ACHN (cell line): ENCODE measurements at regions not wholly inside any gene's neighbourhood (a gene's known extent, or its start where the extent isn't known, plus 50 kb on each side); places are given as distances from the start of the nearest gene placed in this dataset.

ENCODE experiments used
- DNase-seq: peaks from one replicate; pipeline ENCODE4 v3.0.0-alpha.2; 2015
- in situ Hi-C: cut with HindIII; loops from 2 replicates; pipeline ENCODE4 v1.10.0; 2017; ENCODE audit warnings: low sequenced_read_pairs, low pct_ligation_motif_present, low pct_unique_long_range_greater_than_20kb

DNA sequence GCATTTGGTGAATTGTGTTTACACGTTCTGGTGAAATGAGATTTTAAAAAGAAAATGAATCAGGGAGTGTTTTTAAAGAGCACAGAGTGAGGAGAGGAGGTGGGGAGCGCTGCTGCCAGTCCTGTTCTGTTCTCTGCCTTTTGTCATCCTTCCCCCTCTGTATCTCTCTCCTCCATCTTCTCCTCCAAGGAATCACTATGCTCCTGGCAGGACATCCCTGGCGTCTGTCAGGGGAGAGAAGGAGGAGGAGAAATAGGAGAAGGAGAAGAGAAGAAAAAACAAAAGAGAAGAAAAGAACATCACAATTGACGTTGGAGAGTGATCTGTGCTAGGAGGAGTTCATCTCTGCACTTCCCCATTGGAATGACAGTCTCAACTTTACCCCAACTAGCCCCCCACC lies 627.6 kb upstream of the TBL1XR1 start:
- no peak for DNase-seq
- in situ Hi-C loops: no loop called here

- in situ Hi-C loops: no loop called here
- no peak for DNase-seq
Measured at GRCh38 chr3:177826253-177826652, 629.0 kb upstream of the TBL1XR1 start.

- in situ Hi-C loops: no loop called here
- DNase-seq: peak; percentile 70
Measured at GRCh38 chr3:177827511-177828207, 630.4 kb upstream of the TBL1XR1 start.

- in situ Hi-C loops: no loop called here
- no peak for DNase-seq
Measured at GRCh38 chr3:177828208-177828565, 630.9 kb upstream of the TBL1XR1 start.

- no peak for DNase-seq
- in situ Hi-C loops: no loop called here
Measured at GRCh38 chr3:177830411-177830849, 633.1 kb upstream of the TBL1XR1 start.

DNA sequence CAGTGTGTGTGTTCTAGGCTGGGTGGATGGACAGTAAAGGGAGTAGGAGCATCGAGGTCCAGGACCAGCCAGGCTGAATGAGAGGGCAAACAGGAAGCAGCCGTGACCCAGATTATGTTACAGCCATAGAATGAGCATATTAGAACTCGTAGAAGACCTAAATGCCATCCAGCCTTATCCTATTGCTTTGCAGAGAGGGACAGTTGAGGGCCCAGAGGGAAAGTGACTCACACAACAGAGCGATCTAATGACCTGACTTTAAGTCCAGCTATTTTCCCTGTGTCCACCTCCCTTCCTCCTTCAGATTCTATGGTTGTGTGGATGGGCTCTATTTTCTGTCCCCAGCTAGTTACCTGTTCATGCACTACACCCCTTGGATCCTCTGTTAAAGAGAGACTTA lies 634.1 kb upstream of the TBL1XR1 start:
- in situ Hi-C loops: no loop called here
- DNase-seq: no peak

DNA sequence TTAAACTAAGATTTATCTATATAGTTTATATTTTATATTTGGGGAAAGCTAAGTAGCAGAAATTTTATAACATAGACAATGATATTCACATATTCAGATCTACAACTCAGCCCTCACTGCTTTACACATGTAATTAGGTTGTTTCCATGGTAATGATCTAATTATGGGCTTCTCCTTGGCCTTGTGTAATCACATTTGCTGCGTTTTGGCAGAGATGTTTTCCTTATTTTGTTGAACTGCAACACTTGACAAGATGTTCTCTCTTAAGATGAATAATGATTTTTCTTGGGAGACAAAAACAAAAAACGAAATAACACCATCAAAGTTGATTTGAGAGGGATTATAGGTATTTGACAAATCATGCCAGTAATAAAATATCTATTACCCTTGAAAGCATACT lies 635.6 kb upstream of the TBL1XR1 start:
- DNase-seq: no peak
- in situ Hi-C loops: no loop called here

DNA sequence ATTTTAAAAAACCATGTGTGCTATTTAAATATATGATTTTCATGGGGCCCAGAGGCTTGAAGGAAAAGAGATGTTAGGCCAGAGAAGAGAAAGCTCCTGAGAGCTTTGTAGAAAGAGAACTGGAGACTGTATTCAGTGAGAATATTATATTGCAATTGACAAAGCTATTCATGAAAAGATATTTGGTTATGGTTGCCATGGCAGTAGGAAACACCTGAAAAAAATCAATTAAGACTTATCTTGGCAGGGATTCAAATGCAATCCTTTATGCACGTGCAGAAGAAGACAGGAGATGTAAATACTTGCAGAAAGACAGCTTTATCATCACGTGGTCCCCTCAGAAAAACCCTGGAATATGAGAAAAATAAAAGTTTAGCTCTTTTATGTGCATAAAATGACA lies 636.0 kb upstream of the TBL1XR1 start:
- in situ Hi-C loops: no loop called here
- no peak for DNase-seq

DNA sequence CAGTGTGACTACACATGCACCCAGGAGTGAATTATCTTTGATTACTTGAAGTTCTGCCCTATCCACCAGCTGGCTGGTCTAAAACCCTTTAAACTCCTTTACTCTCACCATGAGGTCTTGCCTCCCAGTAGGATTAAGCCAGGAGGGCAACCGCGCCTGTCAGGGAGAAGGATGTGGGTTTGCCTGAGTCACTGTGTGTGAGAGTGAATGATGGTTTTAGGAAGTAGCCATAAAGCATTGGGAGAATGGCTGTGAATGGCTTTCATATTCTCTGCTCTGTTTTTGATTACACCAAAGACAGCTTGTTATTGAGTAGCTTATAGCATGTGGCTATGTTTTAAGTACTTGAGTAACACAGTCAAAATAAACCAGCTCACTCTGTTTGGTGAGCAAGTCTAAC lies 637.7 kb upstream of the TBL1XR1 start:
- in situ Hi-C loops: no loop called here
- DNase-seq: peak; percentile 75

DNA sequence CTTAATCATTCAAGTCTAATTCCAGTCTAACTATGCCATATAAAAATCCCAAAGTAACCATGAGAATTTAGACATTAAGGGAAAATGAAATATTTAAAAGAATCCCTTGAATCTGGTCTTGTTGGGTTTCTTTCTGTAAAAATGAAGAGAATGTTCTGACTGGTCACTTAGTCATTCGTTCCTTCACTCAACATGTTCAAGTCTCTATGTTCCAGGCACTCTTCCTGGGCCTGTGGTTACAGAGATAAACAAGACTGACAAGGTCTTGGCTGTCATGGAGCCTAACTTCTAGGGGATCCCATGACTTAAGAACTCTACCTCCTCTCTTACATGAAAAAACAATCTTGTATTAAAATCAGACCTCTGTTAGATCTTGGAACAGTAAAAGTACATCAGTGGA lies 638.6 kb upstream of the TBL1XR1 start:
- DNase-seq: no peak
- in situ Hi-C loops: no loop called here

GRCh38 chr3:177836671-177837070 lies 639.4 kb upstream of the TBL1XR1 start:
- in situ Hi-C loops: no loop called here
- DNase-seq: no peak

DNA sequence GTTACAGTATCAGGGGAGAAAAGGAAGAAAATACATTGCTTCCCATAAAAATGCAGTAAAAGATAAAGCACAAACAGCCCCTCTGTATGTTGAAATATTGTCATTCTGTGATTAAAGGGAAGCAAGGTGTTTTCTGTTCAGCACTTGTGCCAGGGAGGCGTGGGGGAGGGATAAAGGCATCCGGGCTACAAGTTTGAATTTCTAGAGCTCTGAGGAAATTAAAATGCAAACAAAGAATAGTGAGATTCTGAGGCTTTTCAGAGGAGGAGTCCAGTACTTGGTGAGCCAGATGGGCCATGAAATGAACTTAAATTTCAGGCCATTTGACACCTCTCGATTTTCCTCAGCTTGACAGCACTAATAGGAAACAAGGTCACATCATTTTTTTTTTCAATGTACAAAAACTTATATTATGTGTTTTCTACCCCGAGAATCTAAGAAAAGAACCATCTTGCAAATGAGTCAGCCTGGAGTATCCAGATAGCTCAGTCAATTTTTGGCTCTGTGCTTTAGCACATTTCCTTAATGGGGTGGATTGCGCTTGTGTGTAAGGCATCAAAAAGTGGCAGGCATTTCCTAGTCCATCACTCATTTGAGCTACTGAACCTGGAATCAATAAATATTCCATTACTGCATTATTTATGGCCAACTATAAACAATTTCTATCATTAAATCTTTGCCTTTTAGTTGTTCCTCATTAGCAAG lies 640.8 kb upstream of the TBL1XR1 start:
- DNase-seq: no peak
- in situ Hi-C loops: no loop called here

DNA sequence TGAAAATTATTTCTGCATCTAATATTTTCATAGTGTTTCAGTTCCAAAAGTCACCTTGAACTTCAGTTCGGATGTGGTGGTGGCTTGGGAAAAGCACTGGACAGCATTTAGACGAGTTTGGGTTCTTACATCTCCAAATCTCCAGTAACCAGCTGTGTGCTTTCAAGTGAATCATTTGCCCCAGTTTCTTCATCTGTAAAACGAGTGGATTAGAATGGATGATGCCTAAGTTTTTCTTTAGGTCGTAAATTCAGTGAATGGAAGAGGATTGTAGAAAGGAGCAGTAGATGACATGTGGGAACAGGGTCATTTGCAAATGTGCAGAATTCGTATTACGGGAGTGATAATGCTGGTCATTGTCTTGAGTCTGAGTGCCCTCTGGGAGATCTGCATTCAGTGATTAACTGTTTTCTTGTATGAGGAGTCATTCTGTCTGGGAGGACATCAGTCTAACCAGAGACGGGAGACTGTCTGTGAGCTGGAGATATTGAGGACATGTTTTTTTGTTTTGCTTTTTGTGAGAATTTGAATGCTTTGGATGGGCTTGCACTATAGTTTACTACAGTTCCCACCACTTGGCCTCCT lies 641.6 kb upstream of the TBL1XR1 start:
- in situ Hi-C loops: no loop called here
- no peak for DNase-seq

- DNase-seq: no peak
- in situ Hi-C loops: no loop called here
Measured at GRCh38 chr3:177842302-177842701, 645.0 kb upstream of the TBL1XR1 start.

- in situ Hi-C loops: no loop called here
- no peak for DNase-seq
Measured at GRCh38 chr3:177842743-177843734, 645.8 kb upstream of the TBL1XR1 start.

GRCh38 chr3:177852001-177852807 lies 654.9 kb upstream of the TBL1XR1 start:
- DNase-seq: no peak

DNA sequence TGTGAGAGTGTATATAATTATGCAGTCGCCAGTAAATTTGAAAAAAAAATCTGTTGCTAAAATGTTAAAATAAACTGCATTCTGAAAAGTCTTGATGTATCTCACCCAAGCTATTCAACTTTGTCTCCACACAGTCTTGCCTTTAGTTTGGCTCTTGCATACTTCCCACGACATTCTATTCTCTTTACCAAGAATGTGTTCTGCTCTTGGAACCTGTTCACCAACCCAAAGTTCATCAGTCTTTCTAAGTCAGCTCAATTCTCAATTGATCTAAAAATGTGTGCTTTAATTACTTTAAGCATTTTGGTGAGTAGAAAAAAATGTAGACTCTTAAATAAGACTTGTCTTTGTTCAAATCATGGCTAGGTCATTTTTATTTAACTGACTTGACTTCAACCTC lies 657.7 kb upstream of the TBL1XR1 start:
- no peak for DNase-seq
- in situ Hi-C loops: no loop called here

More at GRCh38 chr3:177852001-177852807, 654.9 kb upstream of the TBL1XR1 start:
- in situ Hi-C loops: no loop called here

GRCh38 chr3:177860184-177860583 lies 662.9 kb upstream of the TBL1XR1 start:
- DNase-seq: no peak
- in situ Hi-C loops: no loop called here
